ENCODE measurements at regions not wholly inside any gene's neighbourhood (a gene's known extent, or its start where the extent isn't known, plus 50 kb on each side); places are given as distances from the start of the nearest gene placed in this dataset.
A peak's percentile ranks its signal among the peaks of the same experiment; 100 is the strongest.

DNA sequence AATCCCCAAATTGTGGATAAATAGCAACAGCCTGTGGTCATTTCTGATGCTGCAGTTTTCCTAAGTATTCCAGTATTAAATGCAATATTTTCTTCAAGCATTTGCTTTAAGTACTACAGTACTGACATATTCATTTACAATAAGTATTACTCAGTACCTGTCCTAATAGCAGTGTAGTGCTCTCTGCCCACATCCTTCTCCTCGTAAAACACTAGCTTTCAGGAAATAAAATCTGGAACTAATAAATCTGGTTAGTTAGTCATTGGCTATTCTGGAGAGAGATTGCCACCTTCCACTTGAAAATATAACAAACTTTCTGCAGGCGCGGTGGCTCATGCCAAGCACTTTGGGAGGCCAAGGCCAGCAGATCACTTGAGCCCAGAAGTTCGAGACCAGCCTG is 441.5 kb downstream of the PRKD1 start:
- DNase-seq = no peak

DNA sequence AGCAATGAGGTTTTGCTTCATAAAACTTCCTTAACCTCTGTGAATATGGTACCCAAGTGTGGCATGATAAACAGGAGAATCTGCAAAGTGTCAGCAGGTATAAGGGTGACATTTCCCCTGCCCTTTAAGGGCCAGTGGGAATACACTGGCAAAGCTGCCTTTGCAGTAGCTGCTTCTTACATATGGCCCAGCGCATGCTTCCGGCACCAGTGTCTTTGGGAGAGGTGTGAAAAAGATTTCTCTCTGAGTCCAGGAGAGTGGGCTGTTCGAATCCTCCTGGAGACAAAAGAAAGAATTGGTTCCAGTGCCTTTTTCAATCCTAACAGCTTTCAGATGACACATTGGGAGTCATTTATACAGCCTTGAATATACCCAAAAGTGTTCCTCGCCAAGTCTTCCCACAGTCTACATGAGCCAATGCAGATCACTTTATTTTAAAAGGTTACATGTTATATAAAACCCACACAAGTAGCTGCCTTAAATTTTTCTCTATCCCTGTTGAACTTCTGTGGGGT is 437.7 kb downstream of the PRKD1 start:
- no peak for DNase-seq

DNA sequence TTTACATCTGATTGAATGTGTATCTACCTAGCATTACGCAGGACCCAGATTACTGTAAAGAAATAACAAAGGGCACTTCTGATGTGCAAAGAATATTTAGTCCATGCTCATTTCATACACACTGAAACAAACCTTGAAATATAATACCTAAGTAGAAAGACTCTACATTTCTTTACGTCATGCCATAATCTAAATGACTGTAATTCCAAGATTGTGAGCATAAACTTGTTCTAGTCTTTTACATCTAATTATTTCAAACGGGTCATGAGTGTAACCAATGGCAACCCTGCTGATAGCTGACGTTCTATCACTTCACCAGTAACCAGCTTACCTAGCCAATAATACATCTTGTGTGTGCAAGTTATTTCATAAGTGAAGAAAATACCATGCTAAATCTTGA is 433.8 kb downstream of the PRKD1 start:
- no peak for DNase-seq

DNA sequence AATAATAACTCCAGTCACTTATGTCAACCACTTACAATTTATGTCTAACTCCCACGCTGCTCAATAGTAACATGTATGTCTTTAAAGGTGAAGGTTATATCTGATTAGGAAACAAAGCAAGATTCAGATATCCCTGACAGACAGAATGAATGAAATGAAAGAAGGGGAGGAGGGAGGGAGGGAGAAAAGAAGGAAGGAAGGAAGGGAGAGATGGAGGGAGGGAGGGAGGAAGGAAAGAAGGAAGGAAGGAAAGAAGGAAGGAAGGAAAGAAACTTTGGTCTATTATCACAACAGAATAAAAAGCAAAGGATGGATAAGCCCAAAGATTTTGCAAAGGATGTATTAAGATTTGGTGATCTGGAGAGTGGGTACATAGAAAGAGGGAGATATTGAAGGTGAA is 433.3 kb downstream of the PRKD1 start:
- DNase-seq = no peak

DNA sequence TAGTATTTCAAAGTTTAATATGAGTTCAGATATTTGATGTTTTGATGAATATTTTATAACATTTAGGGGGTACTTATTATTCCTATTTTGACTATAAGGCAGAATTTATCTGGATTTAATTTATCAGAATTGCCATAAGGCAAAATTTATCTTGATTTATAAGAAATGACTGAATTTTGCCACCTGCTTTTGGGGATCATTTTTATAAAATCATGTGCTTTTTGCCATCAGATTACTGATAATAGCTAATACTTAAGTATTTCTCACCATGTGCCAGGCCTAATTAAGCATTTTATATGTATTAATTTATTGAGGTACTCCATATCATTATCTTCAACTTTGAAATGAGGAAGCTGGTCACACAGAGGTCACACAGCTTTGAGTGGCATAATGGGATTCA is 423.7 kb downstream of the PRKD1 start:
- DNase-seq = no peak

DNA sequence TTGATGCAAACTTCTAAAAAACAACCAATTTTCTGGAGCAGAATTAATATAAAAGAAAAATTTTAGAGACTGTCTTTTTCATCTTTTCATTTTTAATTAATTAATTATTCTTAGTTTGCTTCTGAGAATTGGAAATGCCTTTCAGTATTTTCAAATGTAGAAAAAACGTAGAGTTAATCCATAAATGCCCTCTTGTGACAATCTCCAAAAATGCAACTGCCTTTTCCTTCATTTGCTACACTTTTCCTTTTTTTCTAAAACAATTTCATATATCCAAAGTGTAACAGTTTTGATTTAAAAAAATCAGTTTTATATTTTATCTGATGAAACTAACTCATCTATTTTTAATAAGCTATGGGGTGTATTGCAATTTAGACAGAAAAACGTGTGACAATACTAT is 409.3 kb downstream of the PRKD1 start:
- no peak for DNase-seq

DNA sequence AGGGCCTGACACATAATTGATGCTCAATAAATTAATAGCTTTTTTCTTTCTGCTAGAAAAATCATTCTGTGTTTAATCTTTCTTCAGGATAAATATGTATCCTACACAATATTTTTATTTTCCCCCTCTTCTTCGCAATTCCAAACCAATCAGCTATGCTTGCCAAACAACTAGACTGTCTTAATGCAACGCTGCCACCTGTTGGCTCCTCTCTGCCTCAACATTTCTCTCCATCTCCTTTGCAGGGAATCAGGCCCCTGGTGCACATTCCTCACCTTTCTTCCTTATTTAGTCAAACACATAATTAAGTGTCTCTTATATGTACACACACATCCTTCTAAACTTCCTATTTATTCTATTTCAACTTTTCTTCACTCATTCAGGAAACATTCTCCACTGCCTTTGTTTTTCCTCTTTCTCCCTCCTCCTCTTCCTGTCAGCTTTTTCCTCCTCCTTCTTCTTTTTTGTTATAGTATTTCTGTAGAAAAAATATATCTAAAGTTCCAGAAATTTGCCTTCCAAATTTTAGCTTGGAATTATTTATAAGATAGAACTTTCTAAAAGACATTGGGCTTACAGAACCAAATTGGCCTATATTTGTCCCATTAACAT is 406.0 kb downstream of the PRKD1 start:
- peak; percentile 19 for DNase-seq

Measured in hematopoietic multipotent progenitor cell treated with erythropoietin and hydrocortisone succinate and interleukin-3 and kit ligand, for 4 days (in vitro differentiated cells).